Gastroesophageal sphincter (tissue), 4 donors: ENCODE measurements at regions not wholly inside any gene's neighbourhood (a gene's known extent, or its start where the extent isn't known, plus 50 kb on each side); places are given as distances from the start of the nearest gene placed in this dataset.

ENCODE experiments used
- ATAC-seq: fragments of 150-250 bp; one replicate; pipeline ENCODE4 v1.9.1; 2016; ENCODE audit warnings: mild to moderate bottlenecking, moderate library complexity
- H3K27ac ChIP-seq, 4 donors: fragments of 200-600 bp; sonication (generic) in 3 of 4; 1 replicate in 3 of 4; 2 replicates in 1 of 4; pipeline ENCODE4 v1.5.1; 2016 to 2019
- H3K27me3 ChIP-seq: fragments of 200-600 bp; sonication (generic); one replicate; pipeline ENCODE4 v1.5.1; 2019
- H3K36me3 ChIP-seq, 2 donors: fragments of 200-600 bp; sonication (generic); one replicate each; pipeline ENCODE4 v1.5.1; 2019; ENCODE audit warnings: control low read depth in 1 of 2
- H3K4me1 ChIP-seq, 3 donors: fragments of 200-600 bp; sonication (generic); 1 replicate in 2 of 3; 2 replicates in 1 of 3; pipeline ENCODE4 v1.5.1; 2016 to 2019; ENCODE audit warnings: control low read depth in 2 of 3
- H3K4me3 ChIP-seq, 2 donors: fragments of 200-600 bp; sonication (generic); one replicate each; pipeline ENCODE4 v1.5.1; 2019; ENCODE audit warnings: mild to moderate bottlenecking in 1 of 2, moderate library complexity in 1 of 2
- H3K9me3 ChIP-seq, 3 donors: fragments of 200-600 bp; sonication (generic); one replicate each; pipeline ENCODE4 v1.5.1; 2017 to 2019; ENCODE audit warnings: control low read depth in 2 of 3
- EP300 ChIP-seq: sonication (generic); formaldehyde crosslinking; IDR thresholded peaks from one replicate; pipeline ENCODE4 v1.6.1; 2017; ENCODE audit warnings: antibody characterized with exemption, mild to moderate bottlenecking
- POLR2A ChIP-seq, 2 donors: fragments of 450-650 bp; IDR thresholded peaks; one replicate each; pipeline ENCODE4 v1.6.1; 2017; ENCODE audit warnings: antibody characterized with exemption in 2 of 2, mild to moderate bottlenecking in 2 of 2, moderate library complexity in 1 of 2
- POLR2AphosphoS5 ChIP-seq: sonication (generic); formaldehyde crosslinking; IDR thresholded peaks from one replicate; pipeline ENCODE4 v1.6.1; 2017; ENCODE audit warnings: antibody characterized with exemption
- WGBS, 2 donors: methylation state at CpG; one replicate each; pipeline ENCODE4 v1.1.5; 2018; ENCODE audit warnings: low coverage in 1 of 2; 5-methylcytosine and 5-hydroxymethylcytosine counted together
- TF ChIP-seq, protein P1 (sequence below), 4 experiments: fragments of 200-600 bp in 2 of 4; fragments of 450-650 bp in 2 of 4; sonication (generic) in 1 of 4; IDR thresholded peaks; one replicate each; pipeline ENCODE4 v1.5.1; 2017 to 2019; ENCODE audit warnings: antibody characterized with exemption in 4 of 4, mild to moderate bottlenecking in 2 of 4, moderate library complexity in 2 of 4

DNA sequence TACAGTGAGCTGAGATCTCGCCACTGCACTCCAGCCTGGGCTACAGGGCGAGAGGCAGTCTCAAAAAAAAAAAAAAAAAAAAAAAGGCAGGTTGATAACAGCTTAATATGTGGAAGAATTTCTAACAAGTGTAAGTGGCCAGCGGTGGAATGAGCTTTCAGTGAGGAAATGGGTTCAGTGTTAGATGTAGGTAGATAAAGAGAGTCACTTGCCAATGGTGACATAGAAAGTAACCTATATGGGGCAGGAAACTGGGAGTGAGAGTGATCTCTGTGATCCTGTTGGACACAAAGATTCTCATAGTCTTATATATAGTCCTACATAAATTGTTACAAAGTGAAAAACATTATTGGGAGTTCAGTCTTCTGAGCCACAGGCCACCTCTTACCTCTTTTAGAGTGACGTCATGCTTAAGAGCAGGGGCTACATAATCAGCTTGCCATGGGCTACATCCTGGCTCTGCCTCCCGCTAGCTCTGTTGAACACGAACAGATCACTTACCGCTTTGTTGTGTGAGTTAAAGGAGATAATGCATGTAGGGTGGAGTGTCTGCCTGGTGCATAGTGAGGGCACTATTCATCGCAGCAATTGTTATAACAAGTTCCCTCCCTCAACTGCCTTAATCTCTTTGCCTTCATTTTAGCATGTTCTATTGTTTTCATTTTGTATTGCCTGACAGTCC lies 110.2 kb upstream of the ELAC2 start:
- no peaks in the 10 kb centered on the region for H3K27me3 ChIP-seq
- no peaks in the 10 kb centered on the region for H3K36me3 ChIP-seq
- H3K4me1 ChIP-seq = no peaks in the 10 kb centered on the region
- no peaks in the 10 kb centered on the region for H3K9me3 ChIP-seq
- WGBS, 2 donors = 82 to 87% methylated on average over 4 to 8 of the region's 8 CpGs
- ATAC-seq = no peak
- no peak overlapping the region for H3K27ac ChIP-seq
- no peak overlapping the region for H3K4me3 ChIP-seq
- TF ChIP-seq EP300 (no peak), POLR2A (IDR thresholded peaks at IDR 0.05) (no peak), POLR2AphosphoS5 (no peak)
- TF ChIP-seq, protein P1, sequence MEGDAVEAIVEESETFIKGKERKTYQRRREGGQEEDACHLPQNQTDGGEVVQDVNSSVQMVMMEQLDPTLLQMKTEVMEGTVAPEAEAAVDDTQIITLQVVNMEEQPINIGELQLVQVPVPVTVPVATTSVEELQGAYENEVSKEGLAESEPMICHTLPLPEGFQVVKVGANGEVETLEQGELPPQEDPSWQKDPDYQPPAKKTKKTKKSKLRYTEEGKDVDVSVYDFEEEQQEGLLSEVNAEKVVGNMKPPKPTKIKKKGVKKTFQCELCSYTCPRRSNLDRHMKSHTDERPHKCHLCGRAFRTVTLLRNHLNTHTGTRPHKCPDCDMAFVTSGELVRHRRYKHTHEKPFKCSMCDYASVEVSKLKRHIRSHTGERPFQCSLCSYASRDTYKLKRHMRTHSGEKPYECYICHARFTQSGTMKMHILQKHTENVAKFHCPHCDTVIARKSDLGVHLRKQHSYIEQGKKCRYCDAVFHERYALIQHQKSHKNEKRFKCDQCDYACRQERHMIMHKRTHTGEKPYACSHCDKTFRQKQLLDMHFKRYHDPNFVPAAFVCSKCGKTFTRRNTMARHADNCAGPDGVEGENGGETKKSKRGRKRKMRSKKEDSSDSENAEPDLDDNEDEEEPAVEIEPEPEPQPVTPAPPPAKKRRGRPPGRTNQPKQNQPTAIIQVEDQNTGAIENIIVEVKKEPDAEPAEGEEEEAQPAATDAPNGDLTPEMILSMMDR (IDR thresholded peaks at IDR 0.05) = no peak

GRCh38 chr17:13120864-13121263 lies 103.0 kb upstream of the ELAC2 start:
- WGBS, 2 donors = 41 to 81% methylated on average over 4 to 5 of the region's 7 CpGs
- H3K27ac ChIP-seq = no peak overlapping the region
- no peaks in the 10 kb centered on the region for H3K4me1 ChIP-seq
- H3K9me3 ChIP-seq = no peaks in the 10 kb centered on the region
- no peak for ATAC-seq
- no peaks in the 10 kb centered on the region for H3K36me3 ChIP-seq
- TF ChIP-seq, protein P1 (IDR thresholded peaks at IDR 0.05) = no peak
- no peak for TF ChIP-seq POLR2A (IDR thresholded peaks at IDR 0.05)
- TF ChIP-seq EP300 = no peak
- TF ChIP-seq POLR2AphosphoS5 = no peak
- H3K4me3 ChIP-seq = no peak overlapping the region
- peaks cover 3% of the 10 kb centered on the region for H3K27me3 ChIP-seq

GRCh38 chr17:13118311-13118710 lies 100.5 kb upstream of the ELAC2 start:
- no peak overlapping the region for H3K27ac ChIP-seq
- no peaks in the 10 kb centered on the region for H3K9me3 ChIP-seq
- TF ChIP-seq POLR2AphosphoS5 (no peak), EP300 (no peak), POLR2A (IDR thresholded peaks at IDR 0.05) (no peak)
- TF ChIP-seq, protein P1 (IDR thresholded peaks at IDR 0.05) = no peak
- peaks cover 0 to 5% (median 0%) of the 10 kb centered on the region in 3 donors for H3K4me1 ChIP-seq
- no peak for ATAC-seq
- no peak overlapping the region for H3K4me3 ChIP-seq
- no peaks in the 10 kb centered on the region for H3K36me3 ChIP-seq
- peaks cover 22% of the 10 kb centered on the region for H3K27me3 ChIP-seq

DNA sequence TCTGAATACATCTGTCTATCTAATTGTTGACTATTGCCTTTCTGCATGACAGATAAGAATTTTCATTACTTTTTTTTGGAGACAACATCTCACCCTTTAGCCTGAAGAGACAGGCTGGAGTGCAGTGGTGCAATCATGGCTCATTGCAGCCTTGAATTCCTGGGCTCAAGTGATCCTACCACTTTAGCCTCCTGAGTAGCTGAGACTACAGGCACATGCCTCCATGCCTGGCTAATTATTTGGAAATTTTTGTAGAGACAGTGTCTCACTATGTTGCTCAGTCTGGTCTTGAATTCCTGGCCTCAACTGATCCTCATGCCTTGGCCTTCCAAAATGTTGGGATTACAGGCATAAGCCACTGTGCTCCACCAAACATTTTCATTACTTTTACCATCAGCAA lies 99.8 kb upstream of the ELAC2 start:
- ATAC-seq = no peak
- Histone ChIP-seq H3K4me3 (no peak overlapping the region), H3K36me3 (no peaks in the 10 kb centered on the region), H3K27me3 (peaks cover 28% of the 10 kb centered on the region), H3K9me3 (no peaks in the 10 kb centered on the region), H3K27ac (no peak overlapping the region), H3K4me1 (peaks cover 0 to 5% (median 0%) of the 10 kb centered on the region in 3 donors)
- TF ChIP-seq, protein P1 (IDR thresholded peaks at IDR 0.05) = no peak
- TF ChIP-seq EP300 (no peak), POLR2AphosphoS5 (no peak), POLR2A (IDR thresholded peaks at IDR 0.05) (no peak)

DNA sequence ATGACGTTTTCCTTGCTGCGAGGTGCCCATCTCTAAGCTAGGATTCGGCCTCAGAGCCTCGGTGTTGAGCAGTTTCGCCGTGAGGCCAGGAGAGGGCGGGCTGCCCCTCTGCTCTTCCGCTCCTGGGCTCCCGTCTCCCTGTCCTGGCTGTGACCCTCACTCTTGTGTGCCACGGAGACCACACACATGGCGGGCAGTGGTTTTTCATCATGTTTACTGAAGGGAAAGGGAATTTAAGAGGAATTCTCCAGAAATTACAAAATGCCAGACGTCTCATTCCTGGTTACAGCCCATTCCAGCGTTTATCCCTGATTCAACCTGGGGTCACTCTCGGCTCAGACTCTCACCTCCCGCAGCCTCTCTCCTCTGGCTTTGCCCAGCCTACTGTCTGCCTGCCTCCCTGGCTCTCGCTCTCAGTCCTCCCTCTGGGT lies 96.8 kb upstream of the ELAC2 start:
- no peaks in the 10 kb centered on the region for H3K36me3 ChIP-seq
- no peaks in the 10 kb centered on the region for H3K9me3 ChIP-seq
- peaks cover 0 to 5% (median 0%) of the 10 kb centered on the region in 3 donors for H3K4me1 ChIP-seq
- no peak overlapping the region for H3K4me3 ChIP-seq
- WGBS, 2 donors = 8 to 9% methylated on average over 5 to 12 of the region's 16 CpGs
- H3K27me3 ChIP-seq = peaks cover 36% of the 10 kb centered on the region
- no peak overlapping the region for H3K27ac ChIP-seq
- TF ChIP-seq, protein P1 (IDR thresholded peaks at IDR 0.05) = peak in 3 of 4 experiments; percentile 24 to 55 (median 39)
- TF ChIP-seq EP300 = no peak
- peak; percentile 55 for ATAC-seq
